PC-3 (cell line): ENCODE measurements at regions not wholly inside any gene's neighbourhood (a gene's known extent, or its start where the extent isn't known, plus 50 kb on each side); places are given as distances from the start of the nearest gene placed in this dataset.

Experiments
- EZH2 ChIP-seq: fragments of 300-600 bp; sonication (generic); IDR thresholded peaks from one replicate; pipeline ENCODE4 v1.6.1; 2017; ENCODE audit warnings: antibody characterized with exemption, mild to moderate bottlenecking, low read length; ENCODE audit not compliant: unreplicated experiment
- TF ChIP-seq, protein P1 (sequence below): fragments of 300-600 bp; sonication (generic); conservative IDR thresholded peaks from 2 replicates; pipeline ENCODE4 v1.5.1; 2017; ENCODE audit warnings: antibody characterized with exemption, low read depth, mild to moderate bottlenecking, low read length

DNA sequence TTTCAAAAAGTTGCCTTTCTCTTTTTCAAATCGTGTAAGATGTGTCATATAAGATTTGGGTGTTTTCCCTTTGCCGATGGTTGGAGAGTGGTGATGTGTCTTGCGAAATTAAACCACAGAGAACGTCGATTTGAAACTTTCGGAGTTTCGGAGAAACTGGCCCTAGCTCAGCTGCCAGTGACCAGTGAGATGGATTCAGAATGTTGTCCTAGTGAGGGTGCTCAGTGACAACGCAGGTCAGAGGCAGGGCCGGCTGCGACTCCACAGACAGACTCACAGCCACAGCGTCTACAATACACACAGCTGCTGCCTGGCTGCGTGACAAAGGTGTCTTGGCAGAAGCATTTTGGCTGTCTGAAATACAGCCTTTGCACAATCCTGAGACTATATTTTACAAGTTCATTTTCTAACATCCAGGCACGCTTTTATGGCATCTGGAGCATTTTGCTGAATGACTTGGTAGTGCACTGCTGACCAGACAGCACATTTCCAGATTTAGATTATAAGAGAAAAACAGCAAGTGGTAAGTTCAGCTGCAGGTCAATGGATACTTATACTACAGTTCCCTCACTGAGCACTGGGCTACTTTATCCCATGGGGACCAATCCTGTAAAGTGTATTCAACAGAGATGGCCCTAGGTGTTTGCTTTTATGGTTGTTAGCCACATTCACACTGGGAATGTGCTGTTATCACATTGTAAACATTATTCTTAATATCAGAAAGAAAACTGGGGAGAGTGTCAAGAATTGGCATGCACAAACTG, 207.5 kb downstream of the KCNRG start:
- TF ChIP-seq, protein P1, sequence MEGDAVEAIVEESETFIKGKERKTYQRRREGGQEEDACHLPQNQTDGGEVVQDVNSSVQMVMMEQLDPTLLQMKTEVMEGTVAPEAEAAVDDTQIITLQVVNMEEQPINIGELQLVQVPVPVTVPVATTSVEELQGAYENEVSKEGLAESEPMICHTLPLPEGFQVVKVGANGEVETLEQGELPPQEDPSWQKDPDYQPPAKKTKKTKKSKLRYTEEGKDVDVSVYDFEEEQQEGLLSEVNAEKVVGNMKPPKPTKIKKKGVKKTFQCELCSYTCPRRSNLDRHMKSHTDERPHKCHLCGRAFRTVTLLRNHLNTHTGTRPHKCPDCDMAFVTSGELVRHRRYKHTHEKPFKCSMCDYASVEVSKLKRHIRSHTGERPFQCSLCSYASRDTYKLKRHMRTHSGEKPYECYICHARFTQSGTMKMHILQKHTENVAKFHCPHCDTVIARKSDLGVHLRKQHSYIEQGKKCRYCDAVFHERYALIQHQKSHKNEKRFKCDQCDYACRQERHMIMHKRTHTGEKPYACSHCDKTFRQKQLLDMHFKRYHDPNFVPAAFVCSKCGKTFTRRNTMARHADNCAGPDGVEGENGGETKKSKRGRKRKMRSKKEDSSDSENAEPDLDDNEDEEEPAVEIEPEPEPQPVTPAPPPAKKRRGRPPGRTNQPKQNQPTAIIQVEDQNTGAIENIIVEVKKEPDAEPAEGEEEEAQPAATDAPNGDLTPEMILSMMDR, result no peak
- no peak for TF ChIP-seq EZH2
